ENCODE measurements at regions not wholly inside any gene's neighbourhood (a gene's known extent, or its start where the extent isn't known, plus 50 kb on each side); places are given as distances from the start of the nearest gene placed in this dataset.

DNA sequence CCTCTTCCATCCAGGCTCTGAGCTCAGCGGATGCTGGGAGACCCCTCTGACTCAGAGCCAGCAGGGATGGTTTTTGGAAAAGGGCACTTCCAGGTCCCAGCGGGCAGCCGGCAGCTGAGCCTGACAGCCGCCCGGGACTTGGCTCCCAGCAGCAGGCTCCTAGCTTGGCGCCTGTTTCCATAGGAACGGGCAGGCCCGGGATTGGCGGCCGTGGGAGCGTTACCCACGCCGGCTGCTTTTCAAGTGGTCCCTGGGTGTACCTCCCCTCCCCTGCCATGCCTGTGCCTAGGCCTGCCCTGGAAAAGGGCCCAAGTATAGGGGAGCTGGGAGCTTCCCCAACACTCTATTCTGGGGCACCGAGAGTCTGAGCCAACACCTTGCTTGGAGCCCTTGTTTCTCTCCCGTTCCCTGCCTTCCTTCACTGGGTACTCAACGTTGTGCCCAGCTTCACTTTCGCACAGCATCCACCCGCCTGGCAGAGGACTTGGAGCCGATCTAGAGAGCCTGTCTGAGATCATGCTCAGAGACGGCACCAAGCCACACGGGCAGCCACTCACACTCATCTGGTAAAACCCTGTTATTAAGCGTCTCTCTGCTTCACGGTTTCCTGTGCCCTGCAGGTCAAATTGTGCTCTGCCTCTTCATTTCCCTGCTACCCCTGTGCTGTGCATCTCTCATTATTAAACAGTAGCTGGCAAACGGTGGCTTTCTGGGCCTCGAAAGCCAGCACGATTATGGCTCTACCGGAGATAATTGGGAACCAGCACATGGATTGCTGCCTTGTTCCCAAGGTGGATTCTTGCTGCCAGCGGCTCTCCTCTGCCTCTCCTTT, 521.5 kb downstream of the BCOR start:
- no peak for DNase-seq (ENCODE audit: low spot score)
- TF ChIP-seq, protein P1, sequence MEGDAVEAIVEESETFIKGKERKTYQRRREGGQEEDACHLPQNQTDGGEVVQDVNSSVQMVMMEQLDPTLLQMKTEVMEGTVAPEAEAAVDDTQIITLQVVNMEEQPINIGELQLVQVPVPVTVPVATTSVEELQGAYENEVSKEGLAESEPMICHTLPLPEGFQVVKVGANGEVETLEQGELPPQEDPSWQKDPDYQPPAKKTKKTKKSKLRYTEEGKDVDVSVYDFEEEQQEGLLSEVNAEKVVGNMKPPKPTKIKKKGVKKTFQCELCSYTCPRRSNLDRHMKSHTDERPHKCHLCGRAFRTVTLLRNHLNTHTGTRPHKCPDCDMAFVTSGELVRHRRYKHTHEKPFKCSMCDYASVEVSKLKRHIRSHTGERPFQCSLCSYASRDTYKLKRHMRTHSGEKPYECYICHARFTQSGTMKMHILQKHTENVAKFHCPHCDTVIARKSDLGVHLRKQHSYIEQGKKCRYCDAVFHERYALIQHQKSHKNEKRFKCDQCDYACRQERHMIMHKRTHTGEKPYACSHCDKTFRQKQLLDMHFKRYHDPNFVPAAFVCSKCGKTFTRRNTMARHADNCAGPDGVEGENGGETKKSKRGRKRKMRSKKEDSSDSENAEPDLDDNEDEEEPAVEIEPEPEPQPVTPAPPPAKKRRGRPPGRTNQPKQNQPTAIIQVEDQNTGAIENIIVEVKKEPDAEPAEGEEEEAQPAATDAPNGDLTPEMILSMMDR (IDR thresholded peaks at IDR 0.05; ENCODE audit: extremely low read depth, missing control alignments), result no peak

DNA sequence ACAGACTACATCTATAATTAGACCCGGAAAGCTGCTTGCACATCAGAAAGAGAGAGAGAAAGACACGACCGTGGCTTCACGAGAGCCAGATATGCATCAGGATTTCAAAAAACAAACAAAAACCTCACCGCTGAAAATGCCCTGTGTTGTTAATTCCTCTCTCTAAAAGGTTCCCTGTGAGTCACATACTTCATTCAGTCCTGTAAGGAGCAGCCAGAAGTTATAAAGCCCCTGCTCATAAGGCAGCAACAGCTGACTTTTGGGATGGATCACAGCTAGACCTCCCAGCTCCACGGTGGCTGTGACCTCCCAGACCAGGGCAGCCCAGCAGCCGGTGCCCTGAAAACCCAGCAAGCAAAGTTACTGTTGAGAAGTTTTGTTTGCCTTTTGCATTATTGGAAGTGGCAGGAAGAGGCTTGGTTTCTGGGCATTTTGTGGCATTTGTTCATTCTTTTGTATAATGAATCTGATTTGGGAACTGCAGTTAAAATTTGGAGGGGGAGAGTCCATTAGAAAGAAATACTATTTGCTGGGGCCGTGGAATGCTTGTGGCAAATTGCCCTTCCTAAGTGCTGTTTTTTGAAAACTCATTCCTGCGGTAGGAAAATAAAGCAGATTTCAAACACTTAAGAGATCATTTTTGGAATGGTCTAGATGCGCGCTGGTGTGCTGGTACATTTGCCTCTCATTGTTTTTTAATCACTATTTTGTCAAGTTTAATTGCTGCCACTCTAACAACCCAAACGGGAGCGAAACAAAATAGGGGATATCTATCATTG, 520.4 kb downstream of the BCOR start:
- TF ChIP-seq, protein P1 (IDR thresholded peaks at IDR 0.05; ENCODE audit: extremely low read depth, missing control alignments), result no peak
- no peak for DNase-seq (ENCODE audit: low spot score)

DNA sequence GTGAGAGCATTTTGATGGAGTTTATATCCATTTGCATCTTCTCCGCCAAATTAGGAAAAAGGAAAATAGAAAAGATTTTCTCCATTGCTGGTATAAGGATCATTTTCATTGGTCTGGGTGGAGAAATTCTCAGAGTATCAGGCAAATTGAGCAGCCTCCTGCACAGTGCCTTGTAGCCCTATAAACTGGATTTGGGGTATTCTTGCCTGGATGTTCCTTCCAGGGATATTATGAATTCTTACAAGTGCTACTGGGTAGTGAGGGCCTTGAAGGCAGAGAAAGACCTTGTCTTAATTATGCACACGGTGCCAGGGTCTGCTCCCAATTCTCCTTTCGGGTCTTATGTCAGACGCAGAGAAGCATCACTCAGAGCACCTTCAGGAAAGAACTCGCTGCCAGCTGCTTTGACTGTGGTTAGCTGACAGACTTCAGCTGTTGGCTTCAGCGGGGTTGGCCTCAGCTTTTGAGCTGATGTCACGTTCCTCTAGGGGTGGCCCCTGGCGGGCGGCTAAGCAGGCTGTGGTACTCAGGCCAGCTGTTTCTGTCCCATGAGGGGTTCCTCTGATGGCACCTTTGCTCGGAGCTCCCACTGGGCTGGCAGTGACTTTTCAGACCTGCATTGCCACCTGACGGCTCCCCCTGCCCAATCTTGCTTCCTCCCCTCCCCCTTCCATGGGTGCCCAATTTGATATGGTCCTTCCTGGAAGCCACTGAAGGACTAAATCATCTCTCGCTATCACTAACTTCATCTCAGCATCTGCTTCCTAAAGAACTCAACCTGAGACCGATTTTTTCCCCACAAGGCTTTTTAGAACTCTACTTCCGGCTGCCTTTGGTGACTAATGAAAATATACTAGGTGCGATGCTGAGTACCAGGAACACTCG, 519.5 kb downstream of the BCOR start:
- DNase-seq (ENCODE audit: low spot score), result peak; percentile 36
- TF ChIP-seq, protein P1 (IDR thresholded peaks at IDR 0.05; ENCODE audit: extremely low read depth, missing control alignments), result no peak

DNA sequence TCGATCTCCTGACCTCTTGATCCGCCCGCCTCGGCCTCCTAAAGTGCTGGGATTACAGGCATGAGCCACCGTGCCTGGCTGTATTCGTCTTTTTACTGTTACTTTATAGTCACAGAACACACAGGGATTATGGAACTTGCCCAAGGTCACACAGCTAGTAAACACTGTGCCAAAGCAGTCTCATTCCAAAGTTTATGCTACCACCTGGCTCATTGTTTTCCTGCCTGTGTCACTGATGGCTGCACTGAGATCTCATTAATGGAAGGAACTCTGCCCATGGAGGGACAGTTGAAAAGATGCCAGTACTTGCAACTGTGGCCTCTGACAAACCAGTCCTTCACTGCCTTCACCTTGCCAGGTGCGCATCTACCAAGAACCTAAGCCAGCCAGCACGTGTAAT, 517.7 kb downstream of the BCOR start:
- no peak for DNase-seq (ENCODE audit: low spot score)
- TF ChIP-seq, protein P1 (IDR thresholded peaks at IDR 0.05; ENCODE audit: extremely low read depth, missing control alignments), result no peak

DNA sequence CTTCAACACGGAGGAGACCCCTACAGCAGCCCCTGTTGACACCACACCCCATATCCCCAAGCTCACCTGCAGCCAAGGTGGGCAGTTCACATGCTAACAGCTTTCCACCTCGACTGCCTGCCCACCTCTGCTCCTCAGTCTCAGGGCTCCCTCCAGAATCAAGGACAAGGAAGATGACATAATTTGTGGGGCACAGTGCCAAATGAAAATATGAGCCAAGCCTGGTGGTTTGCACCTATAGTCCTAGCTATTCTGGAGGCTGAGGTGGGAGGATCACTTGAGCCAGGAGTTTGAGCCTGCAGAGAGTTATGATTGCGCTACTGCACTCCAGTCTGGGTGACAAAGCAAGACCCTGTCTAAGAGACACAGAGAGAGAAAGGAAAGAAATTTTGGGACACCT, 516.3 kb downstream of the BCOR start:
- TF ChIP-seq, protein P1 (IDR thresholded peaks at IDR 0.05; ENCODE audit: extremely low read depth, missing control alignments), result no peak
- no peak for DNase-seq (ENCODE audit: low spot score)

DNA sequence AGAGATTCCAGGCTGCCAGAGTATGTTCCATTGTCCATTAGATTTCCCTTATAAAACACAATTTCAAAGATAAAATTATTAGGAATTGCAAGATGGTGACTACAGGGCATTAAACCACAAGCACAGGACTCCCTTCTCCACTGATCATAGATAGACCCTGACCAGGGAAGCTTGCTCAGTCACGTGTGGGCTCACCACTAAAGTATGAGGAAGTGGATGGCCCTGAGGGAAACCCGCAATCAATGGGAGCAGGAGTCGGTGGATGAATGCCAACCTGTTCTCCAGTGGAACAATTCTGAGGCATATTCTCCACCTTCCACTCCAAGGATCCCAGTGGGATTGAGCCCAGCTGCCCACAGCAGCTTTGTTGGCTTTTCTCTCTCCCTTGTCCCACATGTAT, 515.7 kb downstream of the BCOR start:
- no peak for DNase-seq (ENCODE audit: low spot score)

More for the DNA sequence above, 515.7 kb downstream of the BCOR start:
- TF ChIP-seq, protein P1 (IDR thresholded peaks at IDR 0.05; ENCODE audit: extremely low read depth, missing control alignments), result no peak
